Mucosa of stomach (tissue), 1 donor: ENCODE measurements at regions not wholly inside any gene's neighbourhood (a gene's known extent, or its start where the extent isn't known, plus 50 kb on each side); places are given as distances from the start of the nearest gene placed in this dataset.
"Not testable (repeated sequence)": the region's sequence is repeated elsewhere in the genome, so short reads cannot be mapped to it uniquely, and the experiment has no call there.

Experiments
- H3K27me3 ChIP-seq: one replicate; pipeline ENCODE4 v1.7.0; 2013; ENCODE audit warnings: mild to moderate bottlenecking, low read length; ENCODE audit not compliant: control insufficient read depth, insufficient read depth
- H3K36me3 ChIP-seq: one replicate; pipeline ENCODE4 v1.7.0; 2013; ENCODE audit warnings: low read length; ENCODE audit not compliant: control insufficient read depth, insufficient read depth
- H3K4me1 ChIP-seq: one replicate; pipeline ENCODE4 v1.7.0; 2013; ENCODE audit warnings: mild to moderate bottlenecking, low read length; ENCODE audit not compliant: control insufficient read depth, insufficient read depth
- H3K4me3 ChIP-seq: one replicate; pipeline ENCODE4 v1.7.0; 2013; ENCODE audit warnings: low read length
- H3K9ac ChIP-seq: one replicate; pipeline ENCODE4 v1.7.0; 2013; ENCODE audit warnings: mild to moderate bottlenecking, low read length, moderate library complexity
- H3K9me3 ChIP-seq: one replicate; pipeline ENCODE4 v1.7.0; 2013; ENCODE audit warnings: mild to moderate bottlenecking, low read length, moderate library complexity; ENCODE audit not compliant: control insufficient read depth
- donor health status: Pancreatic carcinoma.

DNA sequence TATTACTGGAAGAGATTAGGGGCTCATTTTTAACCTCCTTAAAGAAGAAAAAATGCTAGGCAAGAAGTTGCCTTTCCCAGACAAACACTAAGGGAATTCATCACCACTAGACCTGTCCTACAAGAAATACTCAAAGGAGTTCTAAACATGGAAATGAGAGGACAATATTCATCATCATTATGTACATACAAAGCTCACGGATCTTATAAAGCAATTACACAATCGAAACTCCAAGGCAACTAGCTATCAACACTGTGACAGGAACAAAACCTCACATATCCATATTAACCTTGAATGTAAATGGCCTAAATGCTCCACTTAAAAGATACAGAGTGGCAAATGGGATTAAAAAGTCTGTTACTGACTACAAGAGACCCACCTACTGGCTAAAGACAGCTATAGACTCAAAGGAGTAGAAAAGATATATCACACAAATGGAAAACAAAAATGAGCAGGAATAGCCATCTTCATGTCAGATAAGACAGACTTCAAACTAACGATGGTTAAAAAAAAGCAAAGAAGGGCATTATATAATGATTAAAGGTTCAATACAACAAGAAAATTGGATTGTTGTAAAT is 246.6 kb downstream of the ADRA2A start:
- no peak overlapping the region for H3K4me3 ChIP-seq
- no peaks in the 10 kb centered on the region for H3K9me3 ChIP-seq
- no peaks in the 10 kb centered on the region for H3K27me3 ChIP-seq
- H3K36me3 ChIP-seq = no peaks in the 10 kb centered on the region
- H3K4me1 ChIP-seq = no peaks in the 10 kb centered on the region
- H3K9ac ChIP-seq = no peak overlapping the region

DNA sequence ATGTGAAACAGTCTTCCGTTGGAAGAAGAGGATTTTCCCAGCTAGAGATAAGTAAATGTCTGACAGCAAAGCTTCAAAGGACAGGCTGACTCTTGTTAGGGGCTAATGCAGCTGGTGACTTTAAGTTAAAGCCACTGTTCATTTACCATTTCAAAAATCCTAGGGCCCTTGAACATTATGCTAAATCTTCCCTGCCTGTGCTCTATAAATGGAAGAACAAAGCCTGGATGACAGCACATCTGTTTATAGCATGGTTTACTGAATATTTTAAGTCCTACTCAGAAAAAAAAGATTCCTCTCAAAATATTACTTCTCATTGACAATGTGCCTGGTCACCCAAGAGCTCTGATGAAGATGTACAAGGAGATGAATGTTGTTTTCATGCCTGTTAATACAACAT is 255.3 kb downstream of the ADRA2A start:
- not testable (repeated sequence) for H3K9ac ChIP-seq, H3K27me3 ChIP-seq, H3K36me3 ChIP-seq, H3K4me1 ChIP-seq, H3K4me3 ChIP-seq, H3K9me3 ChIP-seq

DNA sequence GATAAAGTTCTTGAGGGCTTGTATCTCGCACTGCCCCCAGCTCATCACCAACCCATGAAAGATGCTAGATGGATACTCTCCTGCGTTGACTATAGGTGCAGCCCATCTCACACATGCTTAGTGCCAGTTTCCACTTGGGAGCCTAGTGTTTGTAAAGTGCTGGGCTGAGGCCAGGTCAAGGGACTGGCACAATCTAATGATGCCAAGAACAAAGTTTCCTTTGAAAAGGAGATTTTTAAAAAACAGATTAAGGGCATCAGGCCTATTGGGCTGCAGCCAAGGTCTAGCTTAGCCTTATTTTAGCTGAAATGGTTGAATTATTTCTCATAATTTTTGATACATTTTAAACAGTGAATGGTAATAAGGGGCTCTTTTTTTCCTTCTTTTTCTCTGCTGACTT is 259.0 kb downstream of the ADRA2A start:
- no peak overlapping the region for H3K9ac ChIP-seq
- H3K36me3 ChIP-seq = no peaks in the 10 kb centered on the region
- H3K27me3 ChIP-seq = no peaks in the 10 kb centered on the region
- no peaks in the 10 kb centered on the region for H3K4me1 ChIP-seq
- H3K4me3 ChIP-seq = no peak overlapping the region
- H3K9me3 ChIP-seq = no peaks in the 10 kb centered on the region

DNA sequence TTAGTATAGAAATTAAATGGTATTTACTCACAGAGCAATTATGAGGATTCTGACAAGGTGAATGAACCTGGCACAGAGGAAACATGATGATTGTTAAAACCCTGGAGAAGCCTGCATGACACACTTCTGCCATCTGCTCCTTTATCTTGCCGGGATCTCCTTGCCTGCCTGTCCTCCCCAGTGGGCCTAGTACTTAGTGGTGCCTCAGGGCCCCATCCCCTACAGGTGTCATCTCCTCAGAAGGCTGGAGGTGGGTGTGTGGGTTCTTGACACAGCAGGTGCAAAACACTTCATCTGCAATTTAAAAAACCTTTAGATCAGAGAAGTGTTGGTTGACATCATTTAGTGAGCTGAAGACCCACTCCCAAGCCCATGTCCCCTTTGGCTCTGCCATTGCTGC is 261.2 kb downstream of the ADRA2A start:
- no peaks in the 10 kb centered on the region for H3K36me3 ChIP-seq
- H3K4me1 ChIP-seq = no peaks in the 10 kb centered on the region
- no peak overlapping the region for H3K4me3 ChIP-seq
- no peaks in the 10 kb centered on the region for H3K27me3 ChIP-seq
- no peaks in the 10 kb centered on the region for H3K9me3 ChIP-seq
- H3K9ac ChIP-seq = no peak overlapping the region

DNA sequence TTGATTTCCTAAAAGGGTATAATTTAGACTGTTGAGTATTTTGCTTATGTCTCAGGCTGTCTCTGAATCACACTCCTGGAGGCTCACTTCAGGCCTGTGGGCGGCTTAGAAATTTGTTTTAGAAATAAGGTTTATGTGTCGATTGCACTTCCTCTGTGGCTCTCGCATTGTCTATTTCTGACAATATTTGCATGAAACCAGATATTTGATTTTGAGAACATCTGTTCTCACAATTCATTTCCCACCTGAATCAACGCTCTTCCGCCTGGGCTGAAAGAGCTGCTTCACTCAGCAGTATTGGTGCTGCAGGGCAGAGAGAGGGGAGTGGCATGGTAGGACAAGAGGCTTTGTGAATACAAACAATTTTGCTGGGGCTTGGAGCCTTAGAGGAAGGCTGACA is 262.0 kb downstream of the ADRA2A start:
- H3K4me3 ChIP-seq = no peak overlapping the region
- no peaks in the 10 kb centered on the region for H3K9me3 ChIP-seq
- H3K9ac ChIP-seq = no peak overlapping the region
- no peaks in the 10 kb centered on the region for H3K36me3 ChIP-seq
- no peaks in the 10 kb centered on the region for H3K27me3 ChIP-seq
- peaks cover 5% of the 10 kb centered on the region for H3K4me1 ChIP-seq

DNA sequence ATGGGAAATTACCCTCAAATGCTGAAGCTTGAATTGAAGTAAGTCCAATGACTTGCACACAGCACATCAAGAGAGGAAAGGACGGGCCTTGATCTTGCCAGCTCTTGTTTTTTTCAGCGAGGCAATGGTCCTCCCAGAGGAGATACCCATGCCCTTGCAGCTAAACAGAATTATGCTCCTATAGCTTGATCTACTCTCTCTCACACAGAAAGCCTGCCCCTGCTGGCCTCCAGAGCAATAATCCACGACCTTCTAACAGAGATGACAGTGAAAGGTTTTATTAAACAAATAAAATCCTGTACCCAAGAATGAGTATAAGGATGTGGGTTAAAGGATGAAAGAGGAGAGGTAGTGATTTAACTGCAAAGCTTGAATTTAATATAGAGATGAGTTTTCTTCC is 268.0 kb downstream of the ADRA2A start:
- no peaks in the 10 kb centered on the region for H3K36me3 ChIP-seq
- H3K4me3 ChIP-seq = no peak overlapping the region
- no peaks in the 10 kb centered on the region for H3K9me3 ChIP-seq
- peaks cover 22% of the 10 kb centered on the region for H3K4me1 ChIP-seq
- no peaks in the 10 kb centered on the region for H3K27me3 ChIP-seq
- H3K9ac ChIP-seq = no peak overlapping the region

DNA sequence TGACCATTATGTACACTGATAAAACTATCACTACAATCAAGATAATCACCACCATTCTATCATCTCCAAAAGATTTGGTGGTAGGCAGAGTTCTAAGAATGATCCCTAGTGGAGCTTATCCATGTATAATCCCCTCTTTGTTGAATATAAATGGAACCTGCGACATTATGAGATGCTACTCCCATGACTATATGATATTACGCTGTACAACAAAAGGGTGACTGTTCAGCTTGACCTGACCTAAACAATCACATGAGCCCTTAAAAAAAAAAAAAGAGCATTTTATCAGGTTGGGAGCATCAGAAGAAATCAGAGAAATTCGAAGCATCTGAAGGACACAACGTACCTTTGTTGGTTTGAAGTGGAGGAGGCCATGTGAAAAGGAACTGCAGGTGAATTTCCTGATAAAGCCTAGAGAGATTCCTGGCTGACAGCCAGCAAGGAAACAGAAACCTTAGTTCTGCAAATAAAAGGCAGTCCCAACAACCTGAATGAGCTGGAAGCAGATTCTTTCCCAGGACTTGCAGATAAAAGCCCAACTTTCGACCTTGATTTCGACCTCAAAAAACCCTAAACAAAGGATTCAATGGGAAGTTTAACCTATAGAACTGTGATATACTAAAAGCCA is 270.7 kb downstream of the ADRA2A start:
- Histone ChIP-seq H3K4me3 (no peak overlapping the region), H3K27me3 (no peaks in the 10 kb centered on the region), H3K9ac (no peak overlapping the region)

DNA sequence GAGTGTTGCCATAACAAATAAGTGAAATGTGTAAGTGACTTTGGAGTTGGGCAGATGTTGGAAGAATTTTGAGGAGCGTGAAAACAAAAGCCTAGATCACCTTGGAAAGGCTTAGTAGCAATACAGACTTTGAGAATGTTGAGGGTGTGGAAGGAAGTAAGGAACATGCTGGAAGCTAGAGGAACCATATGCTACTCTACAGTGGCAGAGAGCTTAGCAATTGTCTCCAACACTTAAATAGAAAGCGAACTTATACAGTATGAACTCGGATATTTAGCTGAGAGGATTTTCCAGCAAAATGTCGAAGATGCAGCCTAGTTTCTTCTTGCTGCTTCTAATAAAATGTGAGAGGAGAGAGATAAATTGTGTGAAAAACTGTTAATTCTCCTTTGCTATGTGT is 271.2 kb downstream of the ADRA2A start:
- Histone ChIP-seq H3K9ac (no peak overlapping the region), H3K4me3 (no peak overlapping the region), H3K36me3 (no peaks in the 10 kb centered on the region), H3K9me3 (no peaks in the 10 kb centered on the region), H3K4me1 (peaks cover 22% of the 10 kb centered on the region), H3K27me3 (no peaks in the 10 kb centered on the region)

More for the DNA sequence above, 270.7 kb downstream of the ADRA2A start:
- Histone ChIP-seq H3K36me3 (no peaks in the 10 kb centered on the region), H3K4me1 (peaks cover 22% of the 10 kb centered on the region), H3K9me3 (no peaks in the 10 kb centered on the region)

DNA sequence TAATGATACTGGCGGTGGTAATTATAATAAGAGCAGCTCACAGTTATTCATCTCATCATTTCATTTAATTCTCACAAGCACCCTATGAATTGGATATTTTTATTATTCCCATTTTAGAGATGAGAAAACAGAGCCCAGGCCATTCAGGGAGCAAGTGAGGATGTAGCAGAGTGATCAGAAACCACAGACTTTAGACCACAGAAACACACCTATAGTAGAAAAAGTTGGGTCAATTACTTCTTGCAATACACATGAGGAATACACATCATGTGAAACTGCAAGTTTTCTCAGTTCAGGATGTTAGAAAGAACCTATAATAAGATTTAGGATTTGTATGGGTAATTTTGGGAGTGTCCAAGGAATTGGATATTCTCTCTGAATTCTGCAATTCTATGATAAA is 278.0 kb downstream of the ADRA2A start:
- no peaks in the 10 kb centered on the region for H3K27me3 ChIP-seq
- no peak overlapping the region for H3K9ac ChIP-seq
- no peaks in the 10 kb centered on the region for H3K36me3 ChIP-seq
- no peak overlapping the region for H3K4me3 ChIP-seq
- H3K4me1 ChIP-seq = no peaks in the 10 kb centered on the region
- no peaks in the 10 kb centered on the region for H3K9me3 ChIP-seq

DNA sequence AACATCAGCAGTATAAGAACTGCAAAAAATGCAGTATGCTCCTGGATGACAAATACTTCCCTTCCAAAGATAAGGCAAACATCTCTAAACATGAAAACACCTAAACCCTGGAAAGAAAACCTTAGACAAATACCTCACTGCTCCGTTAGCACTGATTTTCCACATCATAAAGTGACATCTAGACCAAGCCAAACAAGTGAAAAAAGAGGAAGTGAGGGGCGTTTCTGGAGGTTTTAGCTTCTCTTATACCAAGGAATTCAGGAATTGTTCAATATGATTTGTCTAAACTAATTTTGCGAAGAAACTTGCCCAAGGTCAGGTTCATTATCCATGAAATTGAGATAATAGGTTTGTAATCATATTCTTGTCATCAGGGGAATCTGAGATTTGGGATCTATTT is 279.7 kb downstream of the ADRA2A start:
- Histone ChIP-seq H3K4me3 (no peak overlapping the region), H3K9ac (no peak overlapping the region), H3K36me3 (no peaks in the 10 kb centered on the region), H3K27me3 (no peaks in the 10 kb centered on the region), H3K4me1 (no peaks in the 10 kb centered on the region), H3K9me3 (no peaks in the 10 kb centered on the region)

DNA sequence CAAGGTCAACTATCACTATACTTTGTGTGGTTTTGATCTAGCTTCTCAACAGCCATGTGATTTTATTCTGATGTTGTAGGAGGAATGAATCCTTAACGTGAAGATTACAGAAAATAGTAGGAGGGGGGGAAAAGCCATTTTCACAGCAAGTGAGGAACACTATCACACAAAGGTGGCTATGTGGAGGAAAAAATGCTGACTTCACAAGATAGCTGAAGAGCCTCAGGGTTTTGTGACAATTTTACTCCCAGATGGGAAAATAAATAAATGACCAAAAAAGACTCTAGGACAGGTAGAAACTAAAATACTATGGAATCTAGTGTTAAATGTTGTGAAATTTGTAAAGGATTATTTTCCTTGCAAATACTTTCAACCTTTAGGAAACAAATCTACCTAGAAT is 281.0 kb downstream of the ADRA2A start:
- Histone ChIP-seq H3K36me3 (no peaks in the 10 kb centered on the region), H3K27me3 (no peaks in the 10 kb centered on the region), H3K4me3 (no peak overlapping the region), H3K9me3 (no peaks in the 10 kb centered on the region), H3K4me1 (no peaks in the 10 kb centered on the region), H3K9ac (no peak overlapping the region)

DNA sequence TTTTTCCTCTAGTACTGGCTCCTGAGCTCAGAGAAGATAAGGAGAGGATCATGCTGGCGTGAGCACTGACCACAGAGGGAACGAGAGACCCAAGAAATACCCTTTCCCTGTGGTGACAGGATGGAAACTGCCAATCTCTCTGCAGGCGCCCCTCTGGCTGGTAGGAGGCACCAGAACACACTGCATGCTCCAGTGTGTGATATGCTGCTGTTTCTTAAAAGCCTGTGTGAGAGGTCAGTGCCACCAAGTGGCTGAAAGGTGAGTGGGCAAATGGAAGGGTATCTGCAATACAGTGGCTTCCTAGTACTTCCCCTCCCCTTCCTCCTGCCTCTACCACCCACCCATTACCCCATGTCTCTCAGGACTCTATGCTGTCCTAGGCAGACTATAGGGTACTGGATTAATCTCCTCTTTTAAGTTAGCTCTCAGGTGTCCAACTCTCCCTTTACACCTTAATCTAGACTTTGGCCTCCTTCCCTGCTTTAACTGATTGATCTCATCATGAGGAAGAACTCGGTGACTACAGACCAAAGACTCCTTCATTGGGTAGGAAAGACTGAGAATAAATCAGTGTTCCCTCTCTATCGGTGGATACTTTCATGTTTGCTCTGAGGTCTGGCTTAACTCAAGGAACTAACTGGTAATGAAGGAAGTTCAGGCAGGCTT is 283.6 kb downstream of the ADRA2A start:
- Histone ChIP-seq H3K4me1 (no peaks in the 10 kb centered on the region), H3K9ac (no peak overlapping the region), H3K36me3 (no peaks in the 10 kb centered on the region)

More for the DNA sequence above, 283.6 kb downstream of the ADRA2A start:
- Histone ChIP-seq H3K9me3 (no peaks in the 10 kb centered on the region), H3K4me3 (no peak overlapping the region), H3K27me3 (no peaks in the 10 kb centered on the region)
